DND-41 (cell line): ENCODE measurements at regions not wholly inside any gene's neighbourhood (a gene's known extent, or its start where the extent isn't known, plus 50 kb on each side); places are given as distances from the start of the nearest gene placed in this dataset.

Source experiments
- ATAC-seq: fragments of 200-7000 bp; cut with Tn5 transposase; 3 replicates; pipeline ENCODE4 v1.9.1; 2021; ENCODE audit warnings: low read depth; ENCODE audit not compliant: insufficient read depth
- DNase-seq: peaks from one replicate; pipeline ENCODE4 v3.0.0-alpha.2; 2020
- H2AFZ ChIP-seq: 2 replicates; pipeline ENCODE4 v1.6.0; 2012; ENCODE audit warnings: low read depth, low read length
- H3K27ac ChIP-seq: 2 replicates; pipeline ENCODE4 v1.5.1; 2012; ENCODE audit warnings: low read length, inconsistent platforms
- H3K27me3 ChIP-seq: fragments of 200-600 bp; sonication (generic); 2 replicates; pipeline ENCODE4 v1.6.0; 2012; ENCODE audit warnings: low read length, mild to moderate bottlenecking, inconsistent platforms; ENCODE audit not compliant: insufficient read depth, poor library complexity
- H3K36me3 ChIP-seq: 2 replicates; pipeline ENCODE4 v1.5.1; 2012; ENCODE audit warnings: low read length, inconsistent platforms; ENCODE audit not compliant: insufficient read depth
- H3K4me1 ChIP-seq: 2 replicates; pipeline ENCODE4 v1.5.1; 2012; ENCODE audit warnings: mild to moderate bottlenecking, low read length; ENCODE audit not compliant: insufficient read depth
- H3K4me2 ChIP-seq: 2 replicates; pipeline ENCODE4 v1.6.0; 2012; ENCODE audit warnings: mild to moderate bottlenecking, moderate library complexity, low read length, inconsistent platforms; ENCODE audit not compliant: insufficient read depth
- H3K4me3 ChIP-seq, 2 experiments: fragments of 200-600 bp in 1 of 2; shearing (Covaris generic) in 1 of 2; 2 replicates each; pipeline ENCODE4 v1.5.1; 2012 to 2016; ENCODE audit warnings: inconsistent platforms in 2 of 2, low read length in 2 of 2, mild to moderate bottlenecking in 2 of 2, low read depth in 1 of 2, moderate library complexity in 1 of 2
- H3K79me2 ChIP-seq: 2 replicates; pipeline ENCODE4 v1.6.0; 2012; ENCODE audit warnings: low read length, inconsistent platforms; ENCODE audit not compliant: insufficient read depth
- H3K9ac ChIP-seq: 2 replicates; pipeline ENCODE4 v1.6.0; 2012; ENCODE audit warnings: low read depth, mild to moderate bottlenecking, inconsistent platforms, low read length, moderate library complexity
- H3K9me3 ChIP-seq: 2 replicates; pipeline ENCODE4 v1.5.1; 2012; ENCODE audit warnings: low read length, moderate library complexity, mild to moderate bottlenecking, inconsistent platforms; ENCODE audit not compliant: insufficient read depth, severe bottlenecking
- H4K20me1 ChIP-seq: 2 replicates; pipeline ENCODE4 v1.6.0; 2012; ENCODE audit warnings: low read length; ENCODE audit not compliant: insufficient read depth
- CTCF ChIP-seq: IDR thresholded peaks from 2 replicates; pipeline ENCODE4 v1.5.1; 2012; ENCODE audit warnings: borderline replicate concordance, low read length, moderate library complexity, mild to moderate bottlenecking; ENCODE audit not compliant: poor library complexity, severe bottlenecking; ENCODE audit errors: extremely low read depth
- EZH2 ChIP-seq: IDR thresholded peaks from 3 replicates; pipeline ENCODE4 v1.6.1; 2012; ENCODE audit warnings: borderline replicate concordance, low read depth, mild to moderate bottlenecking, moderate library complexity, low read length, inconsistent platforms; ENCODE audit not compliant: severe bottlenecking

GRCh38 chr5:125530833-125531615 is 784.6 kb upstream of the ZNF608 start:
- H3K9ac ChIP-seq: no peak overlapping the region
- no peak overlapping the region for H3K4me2 ChIP-seq
- no peak overlapping the region for H3K27ac ChIP-seq
- no peak overlapping the region for H2AFZ ChIP-seq
- TF ChIP-seq EZH2 (no peak), CTCF (no peak)
- no peaks in the 10 kb centered on the region for H3K9me3 ChIP-seq
- no peaks in the 10 kb centered on the region for H4K20me1 ChIP-seq
- H3K4me1 ChIP-seq: peaks cover 6% of the 10 kb centered on the region
- no peak overlapping the region for H3K4me3 ChIP-seq
- no peaks in the 10 kb centered on the region for H3K27me3 ChIP-seq
- H3K36me3 ChIP-seq: no peaks in the 10 kb centered on the region
- ATAC-seq (no peak), DNase-seq (no peak)
- no peaks in the 10 kb centered on the region for H3K79me2 ChIP-seq

- ATAC-seq (peak; percentile 92), DNase-seq (no peak)
- H3K36me3 ChIP-seq: no peaks in the 10 kb centered on the region
- peaks cover 15% of the 10 kb centered on the region for H3K4me1 ChIP-seq
- H3K4me3 ChIP-seq: no peak overlapping the region
- H3K4me2 ChIP-seq: peak overlapping the region; percentile 42; the same call in 1 of the 2 replicates
- peak overlapping the region; percentile 40 for H3K27ac ChIP-seq
- TF ChIP-seq CTCF (no peak), EZH2 (no peak)
- no peaks in the 10 kb centered on the region for H3K79me2 ChIP-seq
- no peaks in the 10 kb centered on the region for H3K27me3 ChIP-seq
- H3K9me3 ChIP-seq: peaks cover 14% of the 10 kb centered on the region
- H3K9ac ChIP-seq: no peak overlapping the region
- 0 out of 2 replicates have a peak overlapping the region, but pooled peaks have one; percentile 8 for H2AFZ ChIP-seq
- H4K20me1 ChIP-seq: no peaks in the 10 kb centered on the region
Measured at GRCh38 chr5:125536095-125536494, 789.7 kb upstream of the ZNF608 start.

GRCh38 chr5:125536582-125536981 is 790.1 kb upstream of the ZNF608 start:
- H3K9me3 ChIP-seq: peaks cover 14% of the 10 kb centered on the region
- peak overlapping the region; percentile 40 for H3K27ac ChIP-seq
- H3K9ac ChIP-seq: no peak overlapping the region
- peaks cover 15% of the 10 kb centered on the region for H3K4me1 ChIP-seq
- no peaks in the 10 kb centered on the region for H3K27me3 ChIP-seq
- 0 out of 2 replicates have a peak overlapping the region, but pooled peaks have one; percentile 8 for H2AFZ ChIP-seq
- H3K4me3 ChIP-seq: no peak overlapping the region
- no peaks in the 10 kb centered on the region for H3K36me3 ChIP-seq
- peak overlapping the region; percentile 42; the same call in 1 of the 2 replicates for H3K4me2 ChIP-seq
- DNase-seq (no peak), ATAC-seq (peak; percentile 17; the same call in 1 of the 3 replicates)
- H4K20me1 ChIP-seq: no peaks in the 10 kb centered on the region
- no peak for TF ChIP-seq CTCF
- H3K79me2 ChIP-seq: no peaks in the 10 kb centered on the region
